Activated CD8-positive, alpha-beta memory T cell treated with anti-CD3 and anti-CD28 coated beads for 4 hours (primary cell): ENCODE measurements at regions not wholly inside any gene's neighbourhood (a gene's known extent, or its start where the extent isn't known, plus 50 kb on each side); places are given as distances from the start of the nearest gene placed in this dataset.
"Not testable (repeated sequence)": the region's sequence is repeated elsewhere in the genome, so short reads cannot be mapped to it uniquely, and the experiment has no call there.

Experiments
- DNase-seq, 2 donors: peaks; one replicate each; pipeline ENCODE4 v3.0.0-alpha.2; 2020; ENCODE audit warnings: low read depth in 2 of 2

GRCh38 chr10:30765022-30765615, 135.6 kb upstream of the LYZL2 start:
- no peak for DNase-seq

DNA sequence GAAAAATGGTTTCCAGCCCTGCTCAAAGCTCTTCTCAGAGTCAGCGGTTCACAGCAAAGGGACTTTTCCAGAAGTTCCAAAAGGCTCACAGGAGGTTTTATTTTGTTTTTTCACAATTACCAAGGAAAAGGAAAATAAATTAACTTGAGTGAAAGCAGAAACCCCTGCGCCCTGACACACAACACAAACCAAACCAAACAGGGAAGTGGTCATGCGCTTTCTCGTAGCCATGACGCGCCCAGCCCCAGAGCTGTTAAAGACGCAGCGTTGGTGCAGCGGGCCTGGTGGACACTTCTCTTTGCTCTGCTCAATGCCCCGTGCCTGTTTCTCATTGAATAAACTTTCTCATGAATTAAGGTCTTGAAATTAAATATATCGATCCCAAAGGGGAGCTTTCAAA, 134.4 kb upstream of the LYZL2 start:
- DNase-seq: no peak

- DNase-seq: no peak
These were observed 133.1 kb upstream of the LYZL2 start for GRCh38 chr10:30762620-30763019.

DNA sequence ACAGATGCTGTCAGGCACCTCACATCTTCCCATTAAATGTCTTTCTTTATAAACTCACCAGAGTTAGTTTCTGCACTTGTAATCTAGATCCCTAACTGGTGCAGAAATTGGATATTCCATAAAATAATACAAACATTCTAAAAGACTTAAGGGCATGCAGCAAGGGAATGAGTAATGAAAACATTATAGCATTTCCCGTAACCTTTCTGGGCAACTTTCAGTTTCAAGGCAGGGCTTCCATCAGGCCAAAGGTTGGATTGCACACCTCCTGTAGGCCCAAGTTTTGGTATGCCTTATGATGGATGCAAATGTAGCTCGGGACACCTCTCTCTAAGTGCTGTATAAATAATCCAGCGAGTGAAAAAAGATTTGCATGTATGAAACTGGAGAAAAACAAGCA, 129.9 kb upstream of the LYZL2 start:
- no peak for DNase-seq

DNA sequence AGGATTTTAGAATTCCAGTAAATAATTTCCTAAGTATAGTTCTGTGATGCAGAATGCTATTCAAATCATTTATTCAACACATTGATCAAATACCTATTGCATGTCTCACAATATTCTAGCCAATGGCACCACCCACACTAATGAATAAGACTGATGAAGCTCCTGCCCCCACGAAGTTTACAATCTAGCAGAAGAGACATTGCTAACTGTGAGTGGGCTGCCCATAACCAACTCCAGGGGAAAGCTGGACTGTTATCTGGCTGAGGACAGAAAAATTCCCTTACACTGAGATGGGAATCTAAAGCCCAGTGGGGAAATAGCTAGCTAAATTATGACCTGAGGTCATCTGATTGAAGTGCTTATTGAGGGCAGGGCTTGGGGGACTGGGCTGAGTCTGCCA, 128.8 kb upstream of the LYZL2 start:
- no peak for DNase-seq

DNA sequence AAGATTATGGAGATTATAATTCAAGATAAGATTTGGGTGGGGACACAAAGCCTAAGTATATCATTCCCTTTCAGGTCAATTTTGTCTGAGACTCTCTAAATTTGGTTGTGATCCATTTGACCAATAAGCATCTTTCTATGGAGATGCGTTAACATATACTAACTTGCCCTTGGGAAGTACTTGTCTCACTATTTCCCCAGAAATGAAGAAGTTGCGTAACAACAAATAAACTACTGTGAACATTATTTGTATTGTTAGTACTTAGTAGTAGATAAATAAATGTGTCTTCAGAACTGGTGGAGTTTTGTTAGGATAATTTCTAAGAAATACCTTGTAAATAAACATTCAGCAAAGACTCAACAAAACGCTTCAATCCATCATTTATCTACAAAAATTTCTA, 127.3 kb upstream of the LYZL2 start:
- no peak for DNase-seq

DNA sequence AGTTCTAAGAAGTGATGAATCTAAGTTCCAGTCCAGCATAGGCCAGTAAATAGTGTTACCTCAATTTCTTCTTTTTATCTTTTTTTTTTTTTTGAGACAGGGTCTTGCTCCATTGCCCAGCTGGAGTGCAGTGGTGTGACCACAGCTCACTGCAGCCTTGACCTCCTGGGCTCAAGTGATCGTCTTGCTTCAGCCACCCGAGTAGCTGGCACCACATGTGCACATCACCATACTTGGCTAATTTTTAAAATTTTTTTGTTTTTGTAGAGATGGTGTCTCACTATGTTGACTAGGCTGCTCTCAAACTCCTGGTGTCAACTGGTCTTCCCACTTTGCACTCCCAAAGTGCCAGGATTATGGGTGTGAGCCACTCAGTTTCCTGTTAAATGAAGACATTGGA, 126.6 kb upstream of the LYZL2 start:
- no peak for DNase-seq

DNA sequence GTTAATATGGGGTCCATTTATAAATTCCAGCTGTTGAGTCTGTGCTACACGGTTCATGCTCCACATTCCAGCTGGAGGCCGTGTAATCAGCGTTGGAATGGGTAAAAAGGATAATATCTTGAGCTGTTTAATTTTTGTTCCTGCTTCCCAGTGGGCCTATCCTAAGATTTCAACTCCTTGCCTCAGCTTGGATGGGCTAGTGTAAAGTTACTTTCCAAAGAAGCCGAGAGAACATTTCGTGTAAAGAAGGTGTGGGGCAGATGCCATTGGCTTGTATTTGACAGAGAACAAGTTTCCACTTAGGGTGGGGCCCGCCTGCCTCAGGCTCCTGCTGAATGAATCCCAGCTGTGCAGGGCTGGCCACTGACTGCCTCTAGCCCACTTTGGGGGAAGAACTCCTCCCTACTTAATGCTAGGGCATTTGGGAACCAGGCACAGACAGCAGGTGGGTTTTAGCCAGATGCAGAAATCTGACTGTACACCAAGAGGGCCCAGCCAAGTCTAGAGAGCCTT, 125.9 kb upstream of the LYZL2 start:
- DNase-seq: no peak

GRCh38 chr10:30752481-30752881, 122.9 kb upstream of the LYZL2 start:
- DNase-seq: no peak

- peak in 1 of 2 donors; percentile 18 for DNase-seq
These were observed 122.3 kb upstream of the LYZL2 start for GRCh38 chr10:30751678-30752331.

- DNase-seq: no peak
These were observed 121.6 kb upstream of the LYZL2 start for GRCh38 chr10:30750971-30751677.

- DNase-seq: no peak
These were observed 119.8 kb upstream of the LYZL2 start for GRCh38 chr10:30749385-30749784.

- DNase-seq: no peak
These were observed 118.8 kb upstream of the LYZL2 start for GRCh38 chr10:30748152-30748973.

DNA sequence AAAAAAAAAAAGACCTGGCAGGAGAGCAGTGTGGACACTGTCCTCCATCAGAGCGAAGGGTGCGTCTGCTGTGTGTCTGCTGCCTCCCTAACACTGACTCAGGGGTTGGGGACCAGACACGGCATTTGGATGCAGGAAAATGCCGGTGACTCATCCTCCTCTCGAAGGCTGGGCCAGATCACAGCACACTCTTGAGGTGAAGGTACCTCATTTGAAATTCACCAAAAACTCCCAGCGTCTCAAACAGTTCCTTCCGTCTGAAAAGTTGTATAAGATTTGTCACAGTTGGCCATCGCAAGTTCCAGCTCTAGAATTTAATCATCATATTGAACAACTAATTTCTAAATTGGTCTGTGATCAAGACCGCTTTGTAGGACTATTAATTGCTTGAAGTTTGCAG, 118.1 kb upstream of the LYZL2 start:
- DNase-seq: no peak

DNA sequence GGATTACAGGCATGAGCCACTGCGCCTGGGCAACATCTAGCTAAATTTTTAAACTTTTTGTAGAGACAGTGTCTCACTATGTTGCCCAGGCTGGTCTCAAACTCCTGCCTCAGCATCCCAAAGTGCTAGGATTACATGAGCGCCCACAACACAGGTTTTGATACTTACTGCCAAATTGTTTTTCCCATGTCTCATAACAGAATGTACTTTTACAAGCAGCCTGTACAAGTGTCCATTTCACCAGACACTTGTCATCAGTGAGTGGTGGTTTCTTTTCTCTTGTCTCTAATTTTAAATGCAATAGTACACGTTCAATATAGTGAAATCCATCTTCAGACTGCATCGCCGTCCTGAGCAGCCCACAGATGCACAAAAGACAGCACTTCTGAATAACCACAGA, 116.4 kb upstream of the LYZL2 start:
- DNase-seq: no peak

GRCh38 chr10:30744106-30744505, 114.6 kb upstream of the LYZL2 start:
- no peak for DNase-seq

DNA sequence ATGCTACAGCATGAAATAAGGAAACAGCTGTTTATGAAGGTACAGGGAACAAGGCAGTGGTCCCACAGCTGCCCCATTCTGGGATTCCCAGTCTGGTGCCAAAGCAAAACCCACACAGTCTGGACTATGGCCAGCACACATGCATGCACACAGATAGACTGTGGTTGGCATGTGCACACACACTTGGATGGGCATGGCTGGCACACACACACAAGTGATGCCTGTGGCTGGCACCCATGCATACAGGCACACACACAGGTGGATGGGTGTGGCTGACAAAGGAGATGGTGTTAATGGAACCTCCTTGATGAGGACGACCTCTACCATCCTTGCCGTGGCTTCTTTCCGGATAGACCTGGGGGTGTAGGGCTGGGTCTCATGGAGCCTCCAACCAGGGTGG, 114.0 kb upstream of the LYZL2 start:
- no peak for DNase-seq

GRCh38 chr10:30742471-30742870, 112.9 kb upstream of the LYZL2 start:
- DNase-seq: no peak

- not testable (repeated sequence) for DNase-seq
These were observed 111.2 kb upstream of the LYZL2 start for GRCh38 chr10:30740774-30741173.

GRCh38 chr10:30738416-30738815, 108.9 kb upstream of the LYZL2 start:
- no peak for DNase-seq

GRCh38 chr10:30737931-30738391, 108.4 kb upstream of the LYZL2 start:
- DNase-seq: no peak

DNA sequence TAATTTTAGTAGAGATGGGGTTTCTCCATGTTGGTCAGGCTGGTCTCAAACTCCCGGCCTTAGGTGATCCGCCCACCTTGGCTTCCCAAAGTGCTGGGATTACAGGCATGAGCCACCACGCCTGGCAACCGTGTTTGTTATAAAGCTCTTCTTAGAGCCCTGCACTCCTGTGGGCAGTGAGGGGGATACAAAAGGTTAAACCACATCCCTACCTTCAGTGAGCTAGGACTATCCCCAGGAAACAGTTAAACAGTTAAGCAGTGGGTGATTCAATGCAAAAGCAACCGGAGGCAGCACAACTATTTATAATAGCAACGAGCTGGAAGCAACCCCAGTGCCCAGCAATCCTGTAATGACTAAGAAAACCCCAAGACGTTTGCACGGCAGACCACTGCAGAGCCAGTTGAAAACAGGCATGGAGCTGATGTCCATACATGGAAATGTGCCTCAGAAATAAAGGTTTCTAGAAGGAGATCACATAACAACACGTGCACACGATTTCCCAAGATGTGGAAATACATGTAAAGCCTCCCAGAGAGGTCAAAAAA, 107.2 kb upstream of the LYZL2 start:
- no peak for DNase-seq
